Adrenal gland (tissue), 9 donors: ENCODE measurements at regions not wholly inside any gene's neighbourhood (a gene's known extent, or its start where the extent isn't known, plus 50 kb on each side); places are given as distances from the start of the nearest gene placed in this dataset.
A peak's percentile ranks its signal among the peaks of the same experiment; 100 is the strongest.

ENCODE experiments used
- DNase-seq, 7 donors: peaks; one replicate each; pipeline ENCODE4 v3.0.0-alpha.2; 2019 to 2020
- H3K27ac ChIP-seq, 5 donors: fragments of 200-600 bp; sonication (generic) in 4 of 5; 1 replicate in 3 of 5; 2 replicates in 2 of 5; pipeline versions ENCODE4 v1.5.1 to v1.8.0; 2016 to 2020; ENCODE audit warnings: mild to moderate bottlenecking in 1 of 5
- H3K27me3 ChIP-seq: fragments of 200-600 bp; 2 replicates; pipeline ENCODE4 v1.8.0; 2021
- H3K36me3 ChIP-seq, 2 donors: fragments of 200-600 bp; replicated peaks in 1 of 2; 1 replicate in 1 of 2; 2 replicates in 1 of 2; pipeline versions ENCODE4 v1.5.1 to v1.8.0; 2018 to 2022
- H3K4me1 ChIP-seq, 2 donors: fragments of 200-600 bp; replicated peaks in 1 of 2; 1 replicate in 1 of 2; 2 replicates in 1 of 2; pipeline versions ENCODE4 v1.5.1 to v1.8.0; 2018 to 2021
- H3K4me3 ChIP-seq, 4 donors: fragments of 200-600 bp; sonication (generic) in 3 of 4; one replicate each; pipeline ENCODE4 v1.5.1; 2016 to 2018
- H3K9me3 ChIP-seq, 3 donors: fragments of 200-600 bp; sonication (generic) in 1 of 3; replicated peaks in 1 of 3; 1 replicate in 2 of 3; 2 replicates in 1 of 3; pipeline versions ENCODE4 v1.5.1 to v1.8.0; 2016 to 2021
- CTCF ChIP-seq, 6 experiments: fragments of 450-650 bp in 4 of 6; fragments of 200-600 bp in 2 of 6; sonication (generic) in 1 of 6; IDR thresholded peaks; 1 replicate in 5 of 6; 2 replicates in 1 of 6; pipeline versions ENCODE4 v1.5.1 to v1.8.0; 2016 to 2021; ENCODE audit warnings: antibody characterized with exemption in 6 of 6, mild to moderate bottlenecking in 2 of 6, moderate library complexity in 1 of 6
- POLR2A ChIP-seq, 2 donors: fragments of 450-650 bp; IDR thresholded peaks; one replicate each; pipeline ENCODE4 v1.6.1; 2017; ENCODE audit warnings: antibody characterized with exemption in 2 of 2, mild to moderate bottlenecking in 2 of 2, moderate library complexity in 1 of 2
- WGBS, 4 donors: extraction: QIAGEN DNeasy Blood & Tissue Kit in 2 of 4; methylation state at CpG; one replicate each; pipeline versions ENCODE4 v1.1.5 to v1.1.7; 2013 to 2017; 5-methylcytosine and 5-hydroxymethylcytosine counted together
- intact Hi-C, 2 donors: fragments of 100-400 bp; cut with DNase I; formaldehyde crosslinking; loops; one replicate each; pipeline versions ENCODE4 v1.14.1 to v1.15.0; 2022 to 2023
- donor health status: healthy with polysubstance abuse.
- donor health status: Bipolar disorder and iron deficiency.
- donor health status: DM: yes; HTN: yes; CAD: no.
- donor health status: DM: no; HTN: no; CAD: no.
- donor health status: DM: no; HTN: no; CAD: no.

GRCh38 chr4:159855731-159856130, 752.9 kb downstream of the RAPGEF2 start:
- no peak for DNase-seq
- Histone ChIP-seq H3K9me3 (no peaks in the 10 kb centered on the region), H3K27ac (no peak overlapping the region), H3K4me1 (no peaks in the 10 kb centered on the region), H3K27me3 (no peaks in the 10 kb centered on the region), H3K4me3 (no peak overlapping the region), H3K36me3 (no peaks in the 10 kb centered on the region)
- TF ChIP-seq CTCF (IDR thresholded peaks at IDR 0.05) (no peak), POLR2A (IDR thresholded peaks at IDR 0.05) (no peak)
- intact Hi-C loops, result no loop called here
- WGBS, 4 donors, result 29 to 67% (median 48%) methylated on average over 1 of the region's 1 CpG

- Histone ChIP-seq H3K36me3 (no peaks in the 10 kb centered on the region), H3K27ac (no peak overlapping the region), H3K9me3 (no peaks in the 10 kb centered on the region), H3K4me3 (no peak overlapping the region), H3K27me3 (no peaks in the 10 kb centered on the region), H3K4me1 (no peaks in the 10 kb centered on the region)
- intact Hi-C loops, result no loop called here
- TF ChIP-seq POLR2A (IDR thresholded peaks at IDR 0.05), result no peak
- TF ChIP-seq CTCF (IDR thresholded peaks at IDR 0.05), result no peak
- WGBS, 4 donors, result 46 to 65% (median 56%) methylated on average over 5 of the region's 5 CpGs
- DNase-seq, result no peak
These were observed 753.6 kb downstream of the RAPGEF2 start for GRCh38 chr4:159856451-159856850.

- H3K27ac ChIP-seq, result no peak overlapping the region
- DNase-seq, result no peak
- WGBS, 4 donors, result 90 to 96% (median 94%) methylated on average over 4 of the region's 4 CpGs
These were observed 756.8 kb downstream of the RAPGEF2 start for GRCh38 chr4:159859656-159860148.

GRCh38 chr4:159860945-159861344, 758.1 kb downstream of the RAPGEF2 start:
- TF ChIP-seq CTCF (IDR thresholded peaks at IDR 0.05), result no peak
- TF ChIP-seq POLR2A (IDR thresholded peaks at IDR 0.05), result no peak
- Histone ChIP-seq H3K9me3 (no peaks in the 10 kb centered on the region), H3K36me3 (no peaks in the 10 kb centered on the region), H3K4me3 (no peak overlapping the region), H3K27me3 (no peaks in the 10 kb centered on the region), H3K4me1 (no peaks in the 10 kb centered on the region), H3K27ac (no peak overlapping the region)
- 50 to 63% (median 58%) methylated on average over 3 of the region's 3 CpGs for WGBS, 4 donors
- intact Hi-C loops, result no loop called here
- DNase-seq, result peak in 1 of 7 donors; percentile 12

More at GRCh38 chr4:159859656-159860148, 756.8 kb downstream of the RAPGEF2 start:
- Histone ChIP-seq H3K9me3 (no peaks in the 10 kb centered on the region), H3K27me3 (no peaks in the 10 kb centered on the region), H3K4me3 (no peak overlapping the region), H3K4me1 (no peaks in the 10 kb centered on the region), H3K36me3 (no peaks in the 10 kb centered on the region)
- intact Hi-C loops, result no loop called here
- TF ChIP-seq POLR2A (IDR thresholded peaks at IDR 0.05) (no peak), CTCF (IDR thresholded peaks at IDR 0.05) (no peak)
